ENCODE measurements at regions not wholly inside any gene's neighbourhood (a gene's known extent, or its start where the extent isn't known, plus 50 kb on each side); places are given as distances from the start of the nearest gene placed in this dataset.
A peak's percentile ranks its signal among the peaks of the same experiment; 100 is the strongest.

GRCh38 chr3:36656873-36657272 lies 107.5 kb downstream of the DCLK3 start:
- TF ChIP-seq CTCF (IDR thresholded peaks at IDR 0.05; ENCODE audit: insufficient read depth, low read length): no peak
- no peak overlapping the region for H3K4me3 ChIP-seq (ENCODE audit: low read depth, low read length)
- no peak for DNase-seq (ENCODE audit: low read depth)

GRCh38 chr3:36653095-36653494 lies 111.3 kb downstream of the DCLK3 start:
- TF ChIP-seq CTCF (IDR thresholded peaks at IDR 0.05; ENCODE audit: insufficient read depth, low read length): no peak
- no peak overlapping the region for H3K4me3 ChIP-seq (ENCODE audit: low read depth, low read length)
- peak; percentile 25 for DNase-seq (ENCODE audit: low read depth)

GRCh38 chr3:36652104-36652503 lies 112.2 kb downstream of the DCLK3 start:
- no peak for TF ChIP-seq CTCF (IDR thresholded peaks at IDR 0.05; ENCODE audit: insufficient read depth, low read length)
- DNase-seq (ENCODE audit: low read depth): no peak
- H3K4me3 ChIP-seq (ENCODE audit: low read depth, low read length): no peak overlapping the region

- no peak overlapping the region for H3K4me3 ChIP-seq (ENCODE audit: low read depth, low read length)
- DNase-seq (ENCODE audit: low read depth): peak; percentile 76
- TF ChIP-seq CTCF (IDR thresholded peaks at IDR 0.05; ENCODE audit: insufficient read depth, low read length): no peak
These were observed 114.1 kb downstream of the DCLK3 start for GRCh38 chr3:36650271-36650671.

- no peak for TF ChIP-seq CTCF (IDR thresholded peaks at IDR 0.05; ENCODE audit: insufficient read depth, low read length)
- peak; percentile 21 for DNase-seq (ENCODE audit: low read depth)
- H3K4me3 ChIP-seq (ENCODE audit: low read depth, low read length): no peak overlapping the region
These were observed 115.2 kb downstream of the DCLK3 start for GRCh38 chr3:36649125-36649524.

- DNase-seq (ENCODE audit: low read depth): peak; percentile 96
- no peak for TF ChIP-seq CTCF (IDR thresholded peaks at IDR 0.05; ENCODE audit: insufficient read depth, low read length)
- no peak overlapping the region for H3K4me3 ChIP-seq (ENCODE audit: low read depth, low read length)
These were observed 115.9 kb downstream of the DCLK3 start for GRCh38 chr3:36648241-36649034.

GRCh38 chr3:36647423-36647853 lies 116.9 kb downstream of the DCLK3 start:
- no peak overlapping the region for H3K4me3 ChIP-seq (ENCODE audit: low read depth, low read length)
- peak; percentile 47 for DNase-seq (ENCODE audit: low read depth)
- no peak for TF ChIP-seq CTCF (IDR thresholded peaks at IDR 0.05; ENCODE audit: insufficient read depth, low read length)
